Pulmonary artery endothelial cell (primary cell): ENCODE measurements at regions not wholly inside any gene's neighbourhood (a gene's known extent, or its start where the extent isn't known, plus 50 kb on each side); places are given as distances from the start of the nearest gene placed in this dataset.
A peak's percentile ranks its signal among the peaks of the same experiment; 100 is the strongest.

Source experiments
- DNase-seq: peaks from one replicate; pipeline ENCODE4 v3.0.0-alpha.2; 2011; ENCODE audit warnings: low read depth, low spot score

GRCh38 chr14:28666961-28667360, 99.6 kb upstream of the FOXG1 start:
- DNase-seq, result no peak

GRCh38 chr14:28671425-28671824, 95.2 kb upstream of the FOXG1 start:
- peak; percentile 26 for DNase-seq

GRCh38 chr14:28673056-28673455, 93.5 kb upstream of the FOXG1 start:
- no peak for DNase-seq

- peak; percentile 20 for DNase-seq
Measured at GRCh38 chr14:28676479-28676878, 90.1 kb upstream of the FOXG1 start.

GRCh38 chr14:28677381-28677780, 89.2 kb upstream of the FOXG1 start:
- DNase-seq, result no peak

GRCh38 chr14:28678887-28679286, 87.7 kb upstream of the FOXG1 start:
- DNase-seq, result no peak

- no peak for DNase-seq
Measured at GRCh38 chr14:28681681-28682080, 84.9 kb upstream of the FOXG1 start.

GRCh38 chr14:28690029-28690692, 76.4 kb upstream of the FOXG1 start:
- no peak for DNase-seq

GRCh38 chr14:28695109-28695508, 71.5 kb upstream of the FOXG1 start:
- no peak for DNase-seq

- no peak for DNase-seq
Measured at GRCh38 chr14:28701733-28702132, 64.9 kb upstream of the FOXG1 start.

- DNase-seq, result no peak
Measured at GRCh38 chr14:28703482-28703881, 63.1 kb upstream of the FOXG1 start.

GRCh38 chr14:28704153-28704552, 62.4 kb upstream of the FOXG1 start:
- DNase-seq, result no peak

- no peak for DNase-seq
Measured at GRCh38 chr14:28707814-28708213, 58.8 kb upstream of the FOXG1 start.

- no peak for DNase-seq
Measured at GRCh38 chr14:28709571-28710305, 56.8 kb upstream of the FOXG1 start.
